CD4-positive, alpha-beta memory T cell (primary cell): ENCODE measurements at regions not wholly inside any gene's neighbourhood (a gene's known extent, or its start where the extent isn't known, plus 50 kb on each side); places are given as distances from the start of the nearest gene placed in this dataset.

ENCODE experiments used
- CTCF ChIA-PET: fragments of 350-600 bp; sonication (Branson Sonifier 250); formaldehyde crosslinking; loops from one replicate; lab custom pipeline; 2021; ENCODE audit warnings: inconsistent platforms; ENCODE audit not compliant: partially characterized antibody; lab: Charles Lee
- POLR2A ChIA-PET: fragments of 350-600 bp; sonication (Branson Sonifier 250); formaldehyde crosslinking; loops from one replicate; lab custom pipeline; 2021; ENCODE audit not compliant: partially characterized antibody; lab: Charles Lee
- DNase-seq, 5 donors: peaks; one replicate each; pipeline versions ENCODE4 v3.0.0 to v3.0.0-alpha.2; 2020 to 2022; ENCODE audit warnings: mixed read lengths in 1 of 5
- H3K27ac ChIP-seq: one replicate; pipeline ENCODE4 v1.7.0; 2013; ENCODE audit warnings: low read depth, low read length
- H3K27me3 ChIP-seq: 2 replicates; pipeline ENCODE4 v1.7.0; 2013; ENCODE audit warnings: mild to moderate bottlenecking, low read length, moderate library complexity; ENCODE audit not compliant: insufficient read depth
- H3K36me3 ChIP-seq: 2 replicates; pipeline ENCODE4 v1.7.0; 2013; ENCODE audit warnings: mild to moderate bottlenecking, low read length, moderate library complexity; ENCODE audit not compliant: insufficient read depth
- H3K4me1 ChIP-seq: 2 replicates; pipeline ENCODE4 v1.7.0; 2013; ENCODE audit warnings: mild to moderate bottlenecking, low read length, moderate library complexity; ENCODE audit not compliant: insufficient read depth
- H3K4me3 ChIP-seq, 2 donors: one replicate each; pipeline ENCODE4 v1.7.0; 2013; ENCODE audit warnings: low read length in 2 of 2, mild to moderate bottlenecking in 1 of 2
- H3K9me3 ChIP-seq, 2 donors: one replicate each; pipeline ENCODE4 v1.7.0; 2013; ENCODE audit warnings: low read length in 2 of 2, control low read depth in 1 of 2; ENCODE audit not compliant: control insufficient read depth in 1 of 2
- H3K27ac Mint-ChIP-seq, 7 donors: one replicate each; pipeline ENCODE4 v1.8.0; 2020 to 2021; ENCODE audit warnings: mixed read lengths in 7 of 7, mild to moderate bottlenecking in 6 of 7, inconsistent platforms in 3 of 7, moderate library complexity in 3 of 7
- H3K27me3 Mint-ChIP-seq, 2 donors: one replicate each; pipeline ENCODE4 v1.8.0; 2020 to 2021; ENCODE audit warnings: mixed read lengths in 2 of 2
- H3K36me3 Mint-ChIP-seq, 2 donors: one replicate each; pipeline ENCODE4 v1.8.0; 2020 to 2021; ENCODE audit warnings: mixed read lengths in 2 of 2, inconsistent platforms in 1 of 2, mild to moderate bottlenecking in 1 of 2
- H3K4me1 Mint-ChIP-seq, 4 donors: one replicate each; pipeline ENCODE4 v1.8.0; 2020 to 2021; ENCODE audit warnings: mixed read lengths in 4 of 4, mild to moderate bottlenecking in 1 of 4
- H3K4me3 Mint-ChIP-seq, 8 donors: one replicate each; pipeline ENCODE4 v1.8.0; 2020 to 2021; ENCODE audit warnings: mixed read lengths in 8 of 8, mild to moderate bottlenecking in 7 of 8, moderate library complexity in 6 of 8, inconsistent platforms in 3 of 8
- H3K9me3 Mint-ChIP-seq, 8 donors: one replicate each; pipeline ENCODE4 v1.8.0; 2020 to 2021; ENCODE audit warnings: mixed read lengths in 8 of 8, mild to moderate bottlenecking in 5 of 8, inconsistent platforms in 3 of 8, moderate library complexity in 1 of 8
- intact Hi-C: fragments of 100-400 bp; cut with micrococcal nuclease; formaldehyde crosslinking; loops from one replicate; pipeline ENCODE4 v1.15.1; 2023

DNA sequence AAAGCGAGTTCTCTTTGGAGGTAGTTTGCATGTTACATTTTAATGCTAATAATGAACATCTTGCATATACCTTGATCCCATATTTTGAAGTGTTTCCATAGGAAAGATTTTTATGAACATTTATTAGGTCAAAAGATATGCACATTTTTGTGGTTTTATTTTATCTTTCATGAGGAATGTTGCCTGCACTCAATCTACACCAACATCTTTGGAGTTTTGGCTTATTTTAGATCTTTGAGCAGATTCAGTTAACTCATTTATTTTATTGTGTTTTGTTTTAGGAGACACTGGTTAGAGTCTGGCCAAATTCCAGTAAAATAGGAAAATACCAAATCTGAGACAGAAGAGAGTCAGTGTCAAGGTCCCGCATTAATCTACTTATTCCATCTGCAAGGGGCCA is 540.9 kb downstream of the RNF144A start:
- Histone ChIP-seq H3K4me3 (no peak overlapping the region), H3K9me3 (no peaks in the 10 kb centered on the region), H3K4me1 (peaks cover 17% of the 10 kb centered on the region), H3K36me3 (no peaks in the 10 kb centered on the region), H3K27me3 (no peaks in the 10 kb centered on the region), H3K27ac (no peak overlapping the region)
- no peak for DNase-seq
- Mint-ChIP-seq H3K27me3 (no peaks in the 10 kb centered on the region), H3K27ac (no peak overlapping the region), H3K36me3 (no peaks in the 10 kb centered on the region), H3K9me3 (peaks cover 0 to 3% (median 0%) of the 10 kb centered on the region in 8 donors), H3K4me1 (peaks cover 7 to 21% (median 18%) of the 10 kb centered on the region in 4 donors), H3K4me3 (no peak overlapping the region)
- ChIA-PET CTCF (no interaction called here), POLR2A (no interaction called here)
- intact Hi-C loops: no loop called here

DNA sequence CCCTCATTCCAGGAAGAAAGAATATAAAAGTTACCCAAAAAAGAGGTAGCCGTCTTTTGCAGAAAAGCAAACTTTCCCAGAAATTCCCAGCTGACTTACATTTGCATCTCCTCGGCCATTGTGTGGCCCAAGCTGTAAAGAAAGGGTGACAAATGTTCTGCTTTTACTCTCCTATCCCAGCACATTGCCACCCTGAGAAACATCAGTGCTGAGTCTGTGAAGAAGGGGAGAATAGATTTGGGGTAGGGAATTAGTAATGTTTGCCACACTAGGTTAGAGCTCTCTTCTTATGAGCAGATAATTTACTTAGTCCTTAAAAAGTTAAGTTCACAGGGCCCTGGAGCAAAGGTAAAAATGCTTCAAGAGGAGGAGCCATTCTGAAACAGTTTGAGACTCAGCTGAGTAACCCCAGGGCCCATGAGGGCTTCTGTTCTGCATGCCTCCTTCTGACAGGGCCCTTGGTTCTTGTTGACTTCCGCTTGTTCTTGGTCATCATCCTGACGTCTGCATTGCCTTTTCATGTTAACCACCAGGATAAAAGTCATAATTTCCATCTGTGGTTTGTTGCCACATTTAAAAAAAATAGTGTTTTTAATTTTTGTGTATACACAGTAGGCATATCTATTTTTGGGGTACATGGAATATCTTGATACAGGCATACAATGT is 550.7 kb downstream of the RNF144A start:
- no peak overlapping the region for H3K27ac ChIP-seq
- ChIA-PET CTCF (no interaction called here), POLR2A (no interaction called here)
- H3K4me1 ChIP-seq: no peaks in the 10 kb centered on the region
- intact Hi-C loops: no loop called here
- Mint-ChIP-seq H3K9me3 (peaks cover 0 to 2% (median 0%) of the 10 kb centered on the region in 8 donors), H3K4me3 (peak overlapping the region in 5 of 8 donors; percentile 6 to 67 (median 15)), H3K27ac (peak overlapping the region; percentile 25 to 94 (median 78)), H3K36me3 (peaks cover 0 to 2% of the 10 kb centered on the region in 2 donors), H3K4me1 (peaks cover 9 to 15% (median 12%) of the 10 kb centered on the region in 4 donors), H3K27me3 (peaks cover 0 to 2% of the 10 kb centered on the region in 2 donors)
- no peaks in the 10 kb centered on the region for H3K27me3 ChIP-seq
- no peak overlapping the region for H3K4me3 ChIP-seq
- H3K9me3 ChIP-seq: no peaks in the 10 kb centered on the region
- DNase-seq: peak; percentile 60 to 80 (median 69)
- no peaks in the 10 kb centered on the region for H3K36me3 ChIP-seq

DNA sequence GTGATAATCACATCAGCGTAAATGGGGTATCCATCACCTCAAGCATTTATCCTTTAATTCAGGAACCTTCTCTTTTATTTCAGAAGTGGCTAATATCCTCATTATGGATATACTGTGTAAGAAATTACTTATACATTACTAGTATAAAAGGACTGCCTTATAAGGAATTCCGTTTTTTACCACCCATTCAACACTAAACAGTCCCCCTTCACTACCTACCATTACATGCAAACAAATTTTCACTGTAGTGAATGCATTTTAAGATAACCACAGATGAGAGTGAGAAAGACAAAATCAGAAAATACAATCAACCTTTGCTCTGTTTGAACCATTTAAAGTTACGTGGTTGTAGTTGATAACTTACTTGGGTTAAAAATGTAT is 551.2 kb downstream of the RNF144A start:
- Histone ChIP-seq H3K4me1 (no peaks in the 10 kb centered on the region), H3K4me3 (no peak overlapping the region), H3K36me3 (no peaks in the 10 kb centered on the region), H3K27me3 (no peaks in the 10 kb centered on the region), H3K9me3 (no peaks in the 10 kb centered on the region), H3K27ac (no peak overlapping the region)
- ChIA-PET CTCF (no interaction called here), POLR2A (no interaction called here)
- H3K4me1 Mint-ChIP-seq: peaks cover 9 to 15% (median 12%) of the 10 kb centered on the region in 4 donors
- H3K4me3 Mint-ChIP-seq: peak overlapping the region in 1 of 8 donors; percentile 12
- peaks cover 0 to 2% of the 10 kb centered on the region in 2 donors for H3K36me3 Mint-ChIP-seq
- H3K27ac Mint-ChIP-seq: peak overlapping the region; percentile 25 to 92 (median 70)
- intact Hi-C loops: no loop called here
- H3K9me3 Mint-ChIP-seq: peaks cover 0 to under 1% (median 0%) of the 10 kb centered on the region in 8 donors
- H3K27me3 Mint-ChIP-seq: peaks cover 0 to 2% of the 10 kb centered on the region in 2 donors
- no peak for DNase-seq

DNA sequence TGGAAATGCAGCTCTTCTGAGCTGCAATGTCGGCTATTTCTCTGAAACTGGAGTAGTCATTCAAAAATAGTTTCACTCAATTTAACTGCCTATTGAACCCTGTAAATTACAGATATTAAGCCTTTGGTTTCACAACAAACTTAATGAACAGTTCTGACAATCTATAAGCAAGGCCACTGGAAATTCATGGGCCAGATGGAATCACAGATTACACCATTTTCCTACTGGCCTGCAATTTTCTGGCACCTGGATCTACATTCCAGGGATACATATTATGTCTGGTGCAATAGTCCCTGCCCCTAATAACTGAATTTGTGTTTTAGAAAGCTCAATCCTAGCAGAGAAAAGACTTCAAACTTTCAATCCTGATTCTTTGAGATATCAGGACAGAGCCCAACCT is 551.7 kb downstream of the RNF144A start:
- Mint-ChIP-seq H3K27ac (peak overlapping the region in 1 of 7 donors; percentile 62), H3K27me3 (peaks cover 0 to 2% of the 10 kb centered on the region in 2 donors), H3K4me3 (no peak overlapping the region), H3K4me1 (peaks cover 9 to 15% (median 12%) of the 10 kb centered on the region in 4 donors), H3K36me3 (peaks cover 0 to 2% of the 10 kb centered on the region in 2 donors), H3K9me3 (no peaks in the 10 kb centered on the region)
- H3K27ac ChIP-seq: no peak overlapping the region
- no peak for DNase-seq
- intact Hi-C loops: no loop called here
- H3K27me3 ChIP-seq: no peaks in the 10 kb centered on the region
- ChIA-PET CTCF (no interaction called here), POLR2A (no interaction called here)
- no peaks in the 10 kb centered on the region for H3K36me3 ChIP-seq
- no peaks in the 10 kb centered on the region for H3K9me3 ChIP-seq
- no peaks in the 10 kb centered on the region for H3K4me1 ChIP-seq
- no peak overlapping the region for H3K4me3 ChIP-seq

DNA sequence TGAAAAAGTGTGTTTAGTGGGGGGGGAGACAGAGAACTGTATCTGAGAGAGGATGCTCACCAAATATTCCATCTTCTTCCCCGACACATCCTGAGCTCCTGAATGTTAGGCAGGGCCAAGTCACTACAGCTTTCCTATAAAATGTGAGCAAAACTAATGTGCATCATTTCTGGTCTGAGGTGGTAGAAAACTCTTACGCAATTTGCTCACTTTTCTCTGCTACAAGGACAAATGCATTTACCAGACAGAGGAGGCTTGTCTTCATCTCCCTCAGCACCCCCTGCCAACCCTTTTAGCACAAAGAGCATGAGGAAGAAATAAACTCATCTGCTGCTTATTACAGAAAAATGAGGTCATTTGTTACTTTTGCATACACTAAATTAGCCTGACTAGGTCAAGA is 554.0 kb downstream of the RNF144A start:
- no peak for DNase-seq
- H3K36me3 Mint-ChIP-seq: peaks cover 2 to 4% of the 10 kb centered on the region in 2 donors
- peaks cover 2 to 3% of the 10 kb centered on the region in 2 donors for H3K27me3 Mint-ChIP-seq
- no peak overlapping the region for H3K27ac Mint-ChIP-seq
- Histone ChIP-seq H3K4me1 (no peaks in the 10 kb centered on the region), H3K27ac (no peak overlapping the region), H3K36me3 (no peaks in the 10 kb centered on the region), H3K27me3 (no peaks in the 10 kb centered on the region), H3K4me3 (no peak overlapping the region), H3K9me3 (no peaks in the 10 kb centered on the region)
- peaks cover 0 to 2% (median 0%) of the 10 kb centered on the region in 8 donors for H3K9me3 Mint-ChIP-seq
- intact Hi-C loops: no loop called here
- peaks cover 9 to 14% (median 12%) of the 10 kb centered on the region in 4 donors for H3K4me1 Mint-ChIP-seq
- no peak overlapping the region for H3K4me3 Mint-ChIP-seq
- POLR2A ChIA-PET: no interaction called here
- CTCF ChIA-PET: no interaction called here

DNA sequence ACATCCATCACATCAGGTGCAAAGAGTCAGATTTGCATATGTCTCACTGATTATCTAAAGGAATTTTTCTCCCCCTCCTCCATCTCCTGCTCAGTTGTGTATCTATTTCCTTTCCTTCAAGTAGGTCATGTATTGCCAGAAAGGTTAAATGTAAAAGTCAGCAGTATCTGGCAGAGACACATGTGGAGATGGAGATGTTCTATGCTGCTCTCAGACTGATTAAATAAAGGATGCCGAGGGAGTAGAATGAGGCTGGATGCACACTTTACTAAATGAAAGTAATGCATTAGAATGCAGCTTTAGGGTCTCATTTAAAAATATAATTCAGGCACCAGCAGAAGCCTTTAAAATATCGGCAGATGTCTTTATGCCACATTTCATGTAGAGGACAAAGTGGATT is 555.3 kb downstream of the RNF144A start:
- no peaks in the 10 kb centered on the region for H3K9me3 ChIP-seq
- no peak for DNase-seq
- no peaks in the 10 kb centered on the region for H3K36me3 ChIP-seq
- Mint-ChIP-seq H3K27ac (no peak overlapping the region), H3K9me3 (peaks cover 0 to 2% (median 0%) of the 10 kb centered on the region in 8 donors), H3K36me3 (peaks cover 2 to 4% of the 10 kb centered on the region in 2 donors), H3K27me3 (peaks cover 2 to 9% of the 10 kb centered on the region in 2 donors), H3K4me3 (no peak overlapping the region), H3K4me1 (peaks cover 10 to 12% (median 11%) of the 10 kb centered on the region in 4 donors)
- H3K27ac ChIP-seq: no peak overlapping the region
- CTCF ChIA-PET: no interaction called here
- no peaks in the 10 kb centered on the region for H3K27me3 ChIP-seq
- intact Hi-C loops: no loop called here
- POLR2A ChIA-PET: no interaction called here
- H3K4me3 ChIP-seq: no peak overlapping the region
- H3K4me1 ChIP-seq: no peaks in the 10 kb centered on the region

DNA sequence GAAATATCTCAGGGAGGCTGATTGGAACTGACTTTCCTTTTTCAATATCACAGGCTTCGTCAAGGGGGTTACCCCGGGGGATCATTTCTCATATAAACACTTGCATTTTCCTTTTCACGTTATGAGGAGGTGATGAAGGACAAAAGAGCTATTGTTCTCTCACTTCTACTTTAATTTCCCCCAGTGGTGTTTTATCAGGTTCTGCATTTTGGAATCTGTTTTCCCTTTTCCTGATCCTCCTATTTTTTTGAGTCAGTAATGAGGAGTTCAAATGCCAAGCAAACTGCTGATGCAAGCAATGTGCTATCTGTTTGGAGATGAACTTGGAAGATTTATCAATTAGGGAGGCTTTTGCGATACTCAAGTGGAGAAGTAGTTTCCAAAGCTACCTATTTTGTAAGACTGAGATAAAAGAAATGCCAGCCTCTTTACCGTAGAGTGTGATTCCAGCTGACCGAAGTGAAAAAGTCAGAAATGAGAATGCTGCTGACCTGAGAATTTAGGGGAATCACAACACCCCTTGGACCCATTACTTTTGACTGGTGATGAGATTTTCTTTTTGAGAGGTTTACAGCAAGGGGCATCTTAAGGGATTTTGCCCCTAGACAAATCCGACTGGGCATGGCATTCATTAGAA is 556.0 kb downstream of the RNF144A start:
- DNase-seq: no peak
- Mint-ChIP-seq H3K4me1 (peaks cover 3 to 5% (median 5%) of the 10 kb centered on the region in 4 donors), H3K36me3 (peaks cover 0 to 4% of the 10 kb centered on the region in 2 donors), H3K27me3 (peaks cover 0 to 9% of the 10 kb centered on the region in 2 donors), H3K27ac (peak overlapping the region in 2 of 7 donors; percentile 2 to 54), H3K4me3 (no peak overlapping the region), H3K9me3 (peaks cover 0 to 2% (median 0%) of the 10 kb centered on the region in 8 donors)
- H3K9me3 ChIP-seq: no peaks in the 10 kb centered on the region
- H3K27ac ChIP-seq: no peak overlapping the region
- no peaks in the 10 kb centered on the region for H3K36me3 ChIP-seq
- H3K4me1 ChIP-seq: no peaks in the 10 kb centered on the region
- intact Hi-C loops: no loop called here
- no peak overlapping the region for H3K4me3 ChIP-seq
- ChIA-PET POLR2A (interaction anchor here (0.7 kb wide), 1 partner anchor 1209 kb away, joined by 3 read pairs; the partner anchor contains the start of gene ID2), CTCF (no interaction called here)
- no peaks in the 10 kb centered on the region for H3K27me3 ChIP-seq
